Fibroblast of pulmonary artery (primary cell): ENCODE measurements at regions not wholly inside any gene's neighbourhood (a gene's known extent, or its start where the extent isn't known, plus 50 kb on each side); places are given as distances from the start of the nearest gene placed in this dataset.
"Not testable (repeated sequence)": the region's sequence is repeated elsewhere in the genome, so short reads cannot be mapped to it uniquely, and the experiment has no call there.

ENCODE experiments used
- DNase-seq: peaks from one replicate; pipeline ENCODE4 v3.0.0-alpha.2; 2010; ENCODE audit warnings: low read depth
- H3K4me3 ChIP-seq: replicated peaks from 2 replicates; pipeline ENCODE4 v1.5.1; 2011; ENCODE audit warnings: low read depth, mild to moderate bottlenecking, control low read depth, low read length, moderate library complexity
- TF ChIP-seq, protein P1 (sequence below): IDR thresholded peaks from 2 replicates; pipeline ENCODE4 v1.5.1; 2011; ENCODE audit warnings: mild to moderate bottlenecking, control low read depth, low read length, inconsistent platforms; ENCODE audit errors: missing control alignments

DNA sequence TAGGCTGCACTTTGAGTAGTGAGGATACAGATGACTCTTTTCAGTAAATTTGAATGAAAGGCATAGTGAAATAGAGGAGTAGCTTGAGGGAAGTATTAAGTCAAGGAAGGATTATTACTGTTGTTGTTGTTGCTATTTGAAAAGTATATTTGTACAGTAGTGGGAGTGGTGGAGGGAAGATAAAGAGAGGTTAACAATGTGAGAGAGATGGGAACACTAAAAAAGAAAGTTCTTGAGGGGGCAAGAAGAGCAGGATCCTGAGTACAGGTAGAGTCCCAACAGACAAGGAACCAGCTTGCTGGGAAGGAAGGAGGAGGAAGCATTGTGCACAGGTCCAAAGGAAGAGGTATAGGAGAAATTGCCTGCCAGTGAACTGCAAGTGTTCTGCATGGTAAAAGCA, 75.6 kb upstream of the GOLGA8B start:
- TF ChIP-seq, protein P1, sequence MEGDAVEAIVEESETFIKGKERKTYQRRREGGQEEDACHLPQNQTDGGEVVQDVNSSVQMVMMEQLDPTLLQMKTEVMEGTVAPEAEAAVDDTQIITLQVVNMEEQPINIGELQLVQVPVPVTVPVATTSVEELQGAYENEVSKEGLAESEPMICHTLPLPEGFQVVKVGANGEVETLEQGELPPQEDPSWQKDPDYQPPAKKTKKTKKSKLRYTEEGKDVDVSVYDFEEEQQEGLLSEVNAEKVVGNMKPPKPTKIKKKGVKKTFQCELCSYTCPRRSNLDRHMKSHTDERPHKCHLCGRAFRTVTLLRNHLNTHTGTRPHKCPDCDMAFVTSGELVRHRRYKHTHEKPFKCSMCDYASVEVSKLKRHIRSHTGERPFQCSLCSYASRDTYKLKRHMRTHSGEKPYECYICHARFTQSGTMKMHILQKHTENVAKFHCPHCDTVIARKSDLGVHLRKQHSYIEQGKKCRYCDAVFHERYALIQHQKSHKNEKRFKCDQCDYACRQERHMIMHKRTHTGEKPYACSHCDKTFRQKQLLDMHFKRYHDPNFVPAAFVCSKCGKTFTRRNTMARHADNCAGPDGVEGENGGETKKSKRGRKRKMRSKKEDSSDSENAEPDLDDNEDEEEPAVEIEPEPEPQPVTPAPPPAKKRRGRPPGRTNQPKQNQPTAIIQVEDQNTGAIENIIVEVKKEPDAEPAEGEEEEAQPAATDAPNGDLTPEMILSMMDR, result no peak
- no peak for DNase-seq
- H3K4me3 ChIP-seq, result no peak overlapping the region

DNA sequence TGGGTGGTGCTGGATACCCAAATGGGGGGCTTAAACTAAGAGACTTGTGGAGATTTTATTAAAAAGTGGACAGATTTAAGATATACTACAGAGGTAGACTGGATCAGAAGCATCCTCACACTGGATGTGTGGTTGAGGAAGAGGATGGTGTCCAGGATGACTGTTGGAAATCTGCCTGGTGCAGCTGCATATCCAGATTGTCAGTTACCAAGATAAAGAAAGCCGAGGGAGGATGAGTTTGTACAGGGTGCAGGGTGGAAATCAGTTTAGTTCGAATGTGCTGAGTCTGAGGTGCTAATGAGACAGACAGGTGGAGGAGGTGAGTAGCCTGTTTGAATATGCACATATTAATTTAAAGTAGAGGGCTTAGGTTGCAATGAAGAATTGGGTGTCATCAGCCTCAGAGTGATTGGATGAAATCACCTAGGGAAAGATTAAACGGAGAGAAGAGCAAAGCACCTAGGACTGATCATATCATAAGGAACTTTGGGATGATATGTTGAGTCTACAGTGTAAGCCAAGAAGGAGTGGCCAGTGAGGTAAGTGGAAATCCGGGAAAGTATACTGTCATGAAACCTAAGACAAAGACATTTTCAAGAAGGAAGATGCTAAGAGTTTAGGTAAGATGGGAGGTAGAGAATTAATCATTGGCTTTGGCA, 74.1 kb upstream of the GOLGA8B start:
- H3K4me3 ChIP-seq, result no peak overlapping the region
- TF ChIP-seq, protein P1, result no peak
- no peak for DNase-seq

DNA sequence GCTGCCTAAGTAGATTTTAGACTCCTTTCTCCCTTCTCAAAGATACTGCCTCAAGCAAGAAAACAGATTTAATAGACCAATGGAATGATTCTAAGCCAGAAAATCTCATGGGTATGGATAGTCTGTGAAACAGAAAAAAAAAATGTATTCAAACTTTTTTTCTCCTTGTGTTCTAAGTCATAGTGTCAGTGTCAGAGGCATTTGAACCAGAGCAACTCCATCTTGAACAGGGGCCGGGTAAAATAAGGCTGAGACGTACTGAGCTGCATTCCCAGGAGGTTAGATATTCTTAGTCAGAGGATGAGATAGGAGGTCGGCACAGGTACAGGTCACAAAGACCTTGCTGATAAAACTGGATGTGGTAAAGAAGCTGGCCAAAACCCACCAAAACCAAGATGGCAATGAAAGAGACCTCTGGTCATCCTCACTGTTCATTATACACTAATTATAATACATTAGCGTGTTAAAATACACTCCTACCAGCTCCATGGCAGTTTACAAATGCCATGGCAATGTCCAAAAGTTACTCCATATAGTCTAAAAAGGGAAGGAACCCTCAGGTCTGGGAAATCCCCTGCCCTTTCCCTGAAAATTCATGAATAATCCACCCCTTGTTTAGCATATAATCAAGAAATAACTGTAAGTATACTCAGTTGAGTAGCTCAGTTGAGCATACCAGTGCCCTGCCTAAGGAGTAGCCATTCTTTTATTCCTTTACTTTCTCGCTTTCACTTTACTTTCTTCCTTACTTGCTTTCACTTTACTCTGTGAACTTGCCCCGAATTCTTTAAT, 72.8 kb upstream of the GOLGA8B start:
- TF ChIP-seq, protein P1, result no peak
- H3K4me3 ChIP-seq, result no peak overlapping the region
- DNase-seq, result no peak

DNA sequence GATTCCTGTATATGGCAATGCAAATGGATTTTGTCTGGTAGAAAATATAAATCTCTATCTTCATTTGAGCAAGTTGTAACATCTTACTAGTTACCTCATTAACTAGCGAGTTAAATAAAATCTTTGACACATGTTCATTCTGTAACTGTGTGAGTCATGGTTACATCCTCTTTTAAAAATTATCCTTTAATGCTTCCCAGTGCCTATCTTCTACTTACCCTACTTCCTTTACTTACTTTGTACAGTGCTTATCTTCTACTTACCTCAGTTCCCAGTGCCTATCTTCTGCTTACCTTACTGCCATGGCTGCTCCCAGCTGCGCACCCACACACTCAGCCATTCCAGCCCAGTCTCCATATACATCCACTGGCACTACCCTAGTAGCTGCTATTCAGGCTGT, 71.9 kb upstream of the GOLGA8B start:
- no peak for DNase-seq
- no peak overlapping the region for H3K4me3 ChIP-seq
- TF ChIP-seq, protein P1, result no peak

DNA sequence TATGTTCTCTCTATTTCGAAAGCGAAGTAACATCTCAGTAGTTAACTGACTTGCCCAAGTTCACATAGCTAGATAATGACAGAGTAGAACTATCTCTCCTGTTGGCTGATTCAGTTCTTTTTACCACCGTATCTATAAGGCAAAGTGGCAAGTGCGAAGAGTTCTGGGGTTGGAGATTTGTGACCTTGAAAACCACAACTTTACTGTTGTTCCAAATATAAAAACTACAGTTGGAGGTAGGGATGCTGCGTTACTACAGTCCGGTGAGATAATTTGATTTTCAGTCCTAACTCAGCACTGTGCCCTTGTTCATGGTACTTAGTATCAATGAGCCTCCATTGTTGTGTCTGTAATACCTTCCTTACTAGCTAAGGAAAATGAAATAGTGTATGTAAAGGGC, 71.2 kb upstream of the GOLGA8B start:
- H3K4me3 ChIP-seq, result no peak overlapping the region
- DNase-seq, result no peak
- TF ChIP-seq, protein P1, result no peak

DNA sequence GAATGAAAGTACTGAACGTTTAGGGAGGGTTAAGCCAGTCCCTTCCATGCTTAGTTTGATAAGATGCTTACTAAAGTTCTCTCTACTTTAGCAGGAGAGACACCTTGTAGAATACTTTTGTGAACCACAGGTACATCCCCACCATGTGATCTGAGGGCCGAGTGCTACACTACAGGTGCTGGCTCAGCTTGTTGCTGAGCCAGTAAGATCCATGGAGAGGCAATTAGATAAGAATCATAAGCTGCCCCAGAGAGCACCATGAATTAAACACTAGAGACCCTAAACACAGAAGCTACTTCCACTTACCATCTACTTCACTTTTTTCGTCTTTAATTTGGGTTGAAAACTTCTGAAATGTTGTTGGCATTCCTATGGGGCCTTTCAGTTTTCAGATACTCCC, 70.5 kb upstream of the GOLGA8B start:
- no peak for DNase-seq
- H3K4me3 ChIP-seq, result no peak overlapping the region
- TF ChIP-seq, protein P1, result no peak

DNA sequence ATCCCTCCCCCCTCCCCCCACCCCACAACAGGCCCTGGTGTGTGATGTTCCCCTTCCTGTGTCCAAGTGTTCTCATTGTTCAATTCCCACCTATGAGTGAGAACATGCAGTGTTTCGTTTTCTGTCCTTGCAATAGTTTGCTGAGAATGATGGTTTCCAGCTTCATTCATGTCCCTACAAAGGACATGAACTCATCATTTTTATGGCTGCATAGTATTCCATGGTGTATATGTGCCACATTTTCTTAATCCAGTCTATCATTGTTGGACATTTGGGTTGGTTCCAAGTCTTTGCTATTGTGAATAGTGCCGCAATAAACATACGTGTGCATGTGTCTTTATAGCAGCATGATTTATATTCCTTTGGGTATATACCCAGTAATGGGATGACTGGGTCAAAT, 69.9 kb upstream of the GOLGA8B start:
- not testable (repeated sequence) for DNase-seq, H3K4me3 ChIP-seq
